Epithelial cell of prostate (primary cell): ENCODE measurements at regions not wholly inside any gene's neighbourhood (a gene's known extent, or its start where the extent isn't known, plus 50 kb on each side); places are given as distances from the start of the nearest gene placed in this dataset.

ENCODE experiments used
- DNase-seq: peaks from one replicate; pipeline ENCODE4 v3.0.0-alpha.2; 2011; ENCODE audit warnings: low read depth, low spot score
- H3K27ac ChIP-seq: fragments of 450-650 bp; 2 replicates; pipeline ENCODE4 v1.5.1; 2017; ENCODE audit warnings: mild to moderate bottlenecking

DNA sequence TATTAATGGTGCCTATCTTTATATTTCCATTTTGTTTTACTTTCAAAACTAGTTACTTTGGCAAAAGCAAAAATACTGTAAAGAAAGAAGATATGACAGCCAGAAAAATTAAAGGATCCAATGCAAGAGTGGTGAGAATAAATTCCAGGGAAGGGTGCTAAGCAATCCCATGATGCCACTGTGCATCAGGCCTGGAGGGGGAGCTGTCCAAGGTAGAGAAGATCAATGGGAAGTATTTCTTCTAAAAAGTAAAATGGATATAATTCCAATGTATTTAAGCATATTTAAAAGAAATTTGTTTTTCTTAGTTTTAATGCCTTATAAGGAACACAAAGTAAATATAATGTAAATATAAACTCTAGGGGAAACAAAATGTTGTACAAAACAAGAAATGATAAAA, 1382.2 kb upstream of the B3GALT2 start:
- DNase-seq = no peak
- no peak overlapping the region for H3K27ac ChIP-seq

DNA sequence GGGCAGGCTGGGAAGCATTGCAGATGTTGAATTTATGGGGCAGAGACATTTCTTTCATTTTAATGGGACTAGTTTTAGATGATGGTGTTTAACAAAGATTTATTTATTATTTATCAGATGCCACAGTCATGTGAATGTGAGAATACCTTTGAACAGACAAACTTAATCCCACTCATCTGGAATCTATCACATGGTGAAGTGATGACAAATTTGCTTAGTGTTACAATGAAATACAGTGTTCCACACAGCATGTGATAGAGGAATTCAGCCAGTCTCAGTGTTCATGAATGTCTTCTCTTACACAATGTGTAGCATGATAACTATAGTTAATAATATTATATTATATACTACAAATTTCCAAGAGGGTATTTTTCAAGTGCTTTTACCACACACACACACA, 1361.7 kb upstream of the B3GALT2 start:
- H3K27ac ChIP-seq = no peak overlapping the region
- DNase-seq = no peak

DNA sequence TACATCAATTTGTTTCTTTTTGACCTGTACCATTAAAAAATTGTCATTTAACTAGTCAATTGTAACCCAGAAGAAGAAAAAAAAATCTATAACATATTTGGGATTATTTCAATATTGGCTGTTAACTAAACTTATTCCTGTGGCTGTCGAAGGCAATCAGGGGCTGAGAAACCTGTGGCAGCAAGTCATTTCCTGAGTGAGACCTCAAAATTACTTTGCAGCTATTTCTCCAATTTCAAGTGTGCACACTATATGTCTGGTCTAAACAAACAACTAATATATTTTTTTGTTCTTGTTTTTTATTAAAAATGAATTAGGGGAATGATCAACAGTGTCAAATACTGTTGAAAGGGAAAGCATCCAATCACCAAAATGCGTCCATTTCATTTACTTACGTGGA, 1357.6 kb upstream of the B3GALT2 start:
- DNase-seq = no peak
- H3K27ac ChIP-seq = no peak overlapping the region

DNA sequence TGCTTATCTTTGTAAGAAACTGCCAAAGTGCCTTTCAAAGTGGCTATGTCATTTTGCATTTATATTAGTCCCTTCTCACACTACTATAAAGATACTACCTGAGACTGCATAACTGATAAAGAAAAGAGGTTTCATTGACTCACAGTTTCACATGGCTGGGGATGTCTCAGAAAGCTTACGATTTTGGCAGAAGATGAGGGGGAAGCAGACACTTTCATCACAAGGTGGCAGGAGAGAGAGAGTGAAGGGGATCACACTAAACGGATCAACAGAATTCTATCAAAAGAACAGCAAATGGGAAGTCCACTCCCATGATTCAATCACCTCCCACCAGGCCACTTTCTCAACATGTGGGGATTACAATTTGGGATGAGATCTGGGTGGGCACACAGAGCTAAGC, 1352.0 kb upstream of the B3GALT2 start:
- H3K27ac ChIP-seq = no peak overlapping the region
- no peak for DNase-seq

DNA sequence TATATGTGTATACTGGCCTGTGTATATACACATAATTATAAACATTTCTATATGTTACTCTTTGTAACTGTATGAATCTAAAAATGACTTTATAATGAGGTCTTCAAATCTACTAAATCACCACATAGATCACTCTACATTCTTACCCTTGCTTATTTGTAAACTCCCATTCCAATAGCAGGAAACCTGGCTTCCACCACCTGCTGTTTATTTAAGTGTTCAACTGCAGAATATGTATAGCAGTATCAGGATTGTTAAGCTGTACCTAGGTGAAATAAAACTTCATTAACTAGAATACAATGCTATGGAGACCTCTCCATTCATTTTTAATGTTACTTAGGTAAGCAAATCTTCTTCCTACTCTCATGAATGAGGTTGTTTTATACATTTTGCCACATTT, 1351.1 kb upstream of the B3GALT2 start:
- no peak for DNase-seq
- no peak overlapping the region for H3K27ac ChIP-seq

DNA sequence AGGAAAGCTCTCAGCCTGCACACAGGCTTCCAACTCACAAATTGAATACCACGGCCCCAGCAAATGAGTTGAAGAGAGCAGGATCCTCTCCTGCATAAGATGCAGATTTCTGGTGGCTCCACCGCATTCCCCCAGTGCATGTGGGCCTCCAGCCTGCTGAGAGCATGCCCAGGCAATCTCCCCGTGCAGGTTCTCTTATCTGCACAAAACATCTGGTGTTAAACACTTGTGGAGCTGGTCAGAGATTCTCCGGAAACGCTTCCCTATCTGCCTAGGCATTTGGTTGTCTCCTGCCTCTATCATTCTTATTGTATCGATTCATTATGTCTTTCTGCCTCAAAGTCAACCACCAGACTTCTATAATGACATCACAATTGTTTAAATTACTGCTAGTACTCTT, 1349.0 kb upstream of the B3GALT2 start:
- H3K27ac ChIP-seq = no peak overlapping the region
- DNase-seq = peak; percentile 6

DNA sequence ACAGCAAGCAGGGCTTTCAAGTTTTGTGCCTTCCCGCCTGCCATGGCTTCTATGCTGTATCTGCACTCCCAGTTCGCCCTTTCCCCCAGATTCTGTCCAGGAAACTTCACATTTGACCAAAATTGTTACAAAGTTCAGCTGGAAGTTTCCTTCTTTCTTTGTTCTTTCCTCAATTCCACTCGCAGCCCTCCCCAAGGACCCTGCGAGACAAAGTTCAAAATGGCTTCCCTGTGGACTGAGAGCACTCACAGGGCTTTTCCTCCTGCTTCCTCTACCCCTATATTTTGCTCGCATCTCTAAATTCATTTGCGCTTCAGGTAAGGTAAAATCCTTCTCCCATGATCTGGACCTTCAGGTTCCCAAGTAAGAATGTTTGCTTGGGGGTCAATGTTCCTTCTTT, 1348.4 kb upstream of the B3GALT2 start:
- DNase-seq = no peak

DNA sequence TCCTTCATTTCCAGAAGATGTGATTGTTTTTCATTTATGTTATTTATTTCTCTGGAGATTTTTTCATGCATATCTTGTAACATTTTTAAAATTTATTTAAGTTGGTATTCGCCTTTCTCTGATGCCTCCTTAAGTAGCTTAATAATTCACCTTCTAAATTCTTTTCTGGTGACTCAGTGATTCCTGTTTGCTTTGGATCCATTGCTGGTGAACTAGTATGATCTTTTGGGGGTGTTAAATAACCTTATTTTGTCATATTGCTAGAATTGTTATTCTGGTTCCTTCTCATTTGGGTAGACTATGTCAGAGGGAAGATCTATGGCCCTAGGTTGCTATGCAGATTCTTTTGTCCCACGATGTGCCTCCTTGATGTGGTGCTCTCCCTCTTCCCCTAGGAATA, 1347.2 kb upstream of the B3GALT2 start:
- H3K27ac ChIP-seq = no peak overlapping the region
- DNase-seq = no peak

More for the DNA sequence above, 1348.4 kb upstream of the B3GALT2 start:
- no peak overlapping the region for H3K27ac ChIP-seq

DNA sequence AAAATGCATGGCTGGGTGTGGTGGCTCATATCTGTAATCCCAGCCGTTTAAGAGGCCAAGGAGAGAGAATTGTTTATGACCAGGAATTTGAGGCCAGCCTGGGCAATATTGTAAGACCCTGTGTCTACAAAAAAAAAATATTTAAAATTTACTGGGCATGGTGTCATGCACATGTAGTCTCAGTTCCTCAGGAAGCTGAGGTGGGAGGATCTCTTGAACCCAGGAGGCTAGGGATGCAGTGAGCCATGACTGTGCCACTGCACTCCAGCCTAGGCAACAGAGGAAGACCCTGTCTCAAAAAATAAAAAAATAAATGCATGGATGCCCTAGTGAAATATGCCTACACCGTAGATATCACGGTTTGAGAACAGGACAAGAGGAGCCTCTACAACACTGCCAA, 1331.2 kb upstream of the B3GALT2 start:
- H3K27ac ChIP-seq = no peak overlapping the region

DNA sequence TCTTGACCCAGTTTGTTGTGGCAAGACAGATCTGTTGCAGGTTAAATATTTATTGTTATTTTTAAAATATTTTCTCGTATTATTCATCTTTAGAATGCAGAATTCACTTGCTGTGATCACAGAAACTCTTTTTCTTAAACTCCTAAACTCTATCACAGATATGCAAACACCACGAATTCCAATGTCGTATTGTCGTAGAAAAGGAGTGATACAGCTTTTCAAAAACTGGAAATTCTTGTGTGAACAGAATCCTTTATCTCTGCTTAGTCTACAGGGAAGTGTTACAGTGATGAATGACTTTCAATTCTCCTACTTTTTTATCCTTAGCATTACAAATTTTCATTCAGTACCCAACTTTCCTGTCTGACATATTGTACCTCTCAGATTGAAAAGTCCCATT, 1329.5 kb upstream of the B3GALT2 start:
- no peak for DNase-seq

More for the DNA sequence above, 1331.2 kb upstream of the B3GALT2 start:
- no peak for DNase-seq

DNA sequence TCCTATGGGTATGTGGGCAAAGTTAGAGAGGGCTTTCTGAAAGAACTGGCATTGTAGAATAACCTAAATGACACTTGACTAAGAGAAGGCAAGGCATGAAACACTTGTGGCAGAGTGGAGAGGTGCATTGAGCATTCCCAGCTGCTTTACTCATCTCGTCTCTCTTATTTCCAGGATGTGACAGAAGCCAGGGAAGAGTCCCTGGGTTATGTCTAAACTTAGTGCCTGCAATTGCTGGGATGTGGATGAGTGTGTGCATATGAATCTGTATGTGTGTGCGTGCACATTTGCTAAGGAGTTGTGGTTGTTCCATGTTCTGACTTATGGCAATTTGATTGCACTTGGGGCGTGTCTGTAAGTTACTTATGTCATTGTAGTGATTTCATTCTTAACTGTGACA, 1326.5 kb upstream of the B3GALT2 start:
- H3K27ac ChIP-seq = no peak overlapping the region
- no peak for DNase-seq

More for the DNA sequence above, 1329.5 kb upstream of the B3GALT2 start:
- no peak overlapping the region for H3K27ac ChIP-seq

DNA sequence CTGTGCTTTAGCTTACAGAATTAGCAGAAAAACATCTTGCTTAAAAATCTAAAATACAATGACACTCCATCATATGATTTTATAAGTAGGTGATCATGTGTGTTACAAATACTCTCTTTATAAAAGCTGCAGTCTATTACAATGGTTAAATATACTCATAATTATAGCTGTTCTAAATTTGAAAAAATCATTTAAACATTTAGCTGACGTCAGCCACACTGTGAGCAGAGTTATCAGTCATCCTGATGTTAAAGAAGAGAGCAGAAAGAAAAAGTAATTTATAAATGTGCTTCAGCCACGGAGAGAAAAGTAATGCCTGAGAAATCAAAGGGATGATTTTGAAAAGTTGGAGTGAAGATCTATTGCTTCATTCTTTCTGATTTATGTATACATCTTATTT, 1325.9 kb upstream of the B3GALT2 start:
- DNase-seq = no peak
- H3K27ac ChIP-seq = no peak overlapping the region

DNA sequence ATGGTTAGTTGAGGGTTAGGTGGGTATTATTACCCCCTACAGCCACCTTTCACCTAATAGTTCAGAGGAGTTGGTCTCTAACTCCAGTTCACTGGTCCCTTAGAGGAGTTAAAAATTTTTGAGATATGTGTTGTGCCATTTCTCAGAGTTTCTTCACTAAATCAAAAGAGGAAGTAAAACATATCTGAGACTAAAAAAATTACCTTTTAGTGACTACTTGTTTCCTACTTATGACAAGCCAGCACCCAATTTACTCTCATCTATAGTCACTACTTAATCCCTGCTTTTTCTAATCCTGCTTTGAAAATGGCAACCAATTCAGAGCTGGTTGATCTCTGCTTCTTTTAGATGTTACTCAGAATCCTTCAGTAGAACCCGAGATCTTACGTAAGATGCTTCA, 1316.8 kb upstream of the B3GALT2 start:
- H3K27ac ChIP-seq = no peak overlapping the region
- DNase-seq = no peak

DNA sequence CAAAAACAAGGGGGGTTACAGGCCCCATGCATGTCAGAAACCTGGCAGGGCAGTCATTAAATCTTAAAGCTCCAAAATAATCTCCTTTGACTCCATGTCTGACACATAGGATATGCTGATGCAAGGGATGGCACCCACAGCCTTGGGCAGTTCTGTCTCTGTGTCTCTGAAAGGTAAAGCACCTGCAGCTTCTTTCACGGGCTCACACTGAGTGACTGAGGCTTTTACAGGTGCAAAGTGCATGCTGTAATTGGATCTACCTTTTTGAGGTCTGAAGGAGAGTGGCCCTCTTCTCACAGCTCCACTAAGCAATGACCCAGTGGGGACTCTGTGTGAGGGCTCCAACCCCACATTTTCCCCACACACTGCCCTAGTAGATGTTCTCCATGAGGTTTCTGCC, 1309.0 kb upstream of the B3GALT2 start:
- no peak for DNase-seq
- no peak overlapping the region for H3K27ac ChIP-seq

DNA sequence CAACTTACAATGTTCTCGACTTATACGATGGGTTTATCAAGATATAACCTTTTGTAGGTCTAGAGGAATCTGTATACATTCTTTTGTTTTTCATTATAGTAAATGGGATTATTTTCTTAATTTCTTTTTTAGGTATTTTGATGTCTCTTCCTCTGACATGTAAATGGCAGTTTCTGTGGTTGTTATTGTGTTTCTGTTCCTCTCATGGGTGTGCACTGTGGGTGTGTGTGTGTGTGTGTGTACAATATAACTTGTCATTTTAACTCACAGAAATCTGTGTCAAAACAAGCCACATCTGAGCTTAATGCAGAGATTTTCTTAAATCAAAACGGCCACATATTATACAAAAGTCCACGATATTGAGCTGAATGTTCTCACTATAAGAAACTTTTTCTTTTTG, 1300.8 kb upstream of the B3GALT2 start:
- DNase-seq = no peak
- H3K27ac ChIP-seq = no peak overlapping the region

DNA sequence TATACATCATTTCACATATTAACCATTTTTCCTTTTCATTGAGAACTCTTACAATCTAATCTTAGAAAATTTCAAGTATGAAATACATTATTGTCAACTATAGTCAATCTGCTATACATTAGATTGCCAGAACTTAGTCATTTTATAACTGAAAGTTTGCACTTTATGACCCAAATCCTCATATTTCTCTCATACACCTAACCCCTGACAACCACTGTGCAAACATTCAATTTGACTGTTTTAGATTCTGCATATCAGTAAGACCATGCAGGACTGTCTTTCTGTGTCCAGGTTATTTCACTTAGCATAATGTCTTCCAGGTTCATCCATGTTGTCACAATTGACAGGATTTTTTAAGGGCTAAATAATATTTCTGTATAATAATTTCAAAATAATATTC, 1299.0 kb upstream of the B3GALT2 start:
- no peak overlapping the region for H3K27ac ChIP-seq
- no peak for DNase-seq

DNA sequence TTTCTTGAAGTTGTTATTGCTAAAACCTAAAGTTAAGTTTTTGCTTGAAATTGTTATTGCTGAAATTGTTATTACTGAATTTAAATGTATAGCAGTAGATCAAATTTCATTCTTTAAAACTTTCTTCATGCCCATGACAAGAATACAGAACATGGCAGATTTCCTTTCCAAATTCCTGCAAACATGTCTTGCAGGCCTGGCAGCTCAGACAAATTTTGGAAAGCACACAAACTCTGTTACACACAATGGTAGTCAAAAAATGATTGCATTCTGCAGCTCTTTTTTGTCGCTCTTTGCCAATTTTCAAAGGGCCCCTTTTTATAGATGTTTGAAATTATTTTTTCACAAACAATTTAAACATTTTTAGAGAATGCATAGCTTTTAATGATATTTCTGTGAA, 1292.3 kb upstream of the B3GALT2 start:
- H3K27ac ChIP-seq = no peak overlapping the region
- no peak for DNase-seq

DNA sequence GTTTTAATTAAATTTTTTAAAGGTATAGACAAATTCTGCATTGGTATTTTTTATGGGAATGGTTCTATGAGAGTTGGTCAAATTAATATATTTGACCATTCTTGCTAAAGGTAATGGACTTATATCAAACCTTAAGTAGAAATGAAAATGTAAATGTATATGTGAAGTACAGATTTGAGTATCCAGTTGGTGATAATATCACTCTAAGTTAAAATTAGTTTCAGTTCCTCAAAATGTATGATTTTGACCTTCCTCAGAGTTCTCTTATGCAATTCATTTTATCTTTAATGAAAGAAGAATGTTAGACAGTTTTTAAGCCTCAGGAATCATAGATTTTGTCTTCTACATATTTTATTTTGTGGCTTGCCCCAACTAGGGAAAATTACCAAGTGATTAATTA, 1291.5 kb upstream of the B3GALT2 start:
- no peak for DNase-seq
- no peak overlapping the region for H3K27ac ChIP-seq

DNA sequence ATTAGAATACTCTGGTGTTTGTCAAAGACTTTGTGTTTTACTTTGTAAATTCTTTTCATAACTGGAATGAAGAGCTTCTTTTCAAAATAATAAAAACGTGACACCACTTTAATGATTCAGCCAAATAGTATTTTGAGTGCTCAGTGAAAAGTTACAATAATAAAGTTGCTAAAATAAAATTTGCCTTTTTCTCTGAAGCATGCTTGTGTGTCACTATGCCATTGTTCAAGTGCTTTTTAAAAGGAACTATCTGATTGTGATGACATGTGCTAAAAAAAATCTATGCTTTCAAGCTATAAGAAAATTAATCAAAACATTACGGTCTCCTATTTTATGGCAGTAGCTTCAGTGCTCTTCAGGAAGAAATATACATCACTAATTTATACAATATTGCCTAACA, 1290.5 kb upstream of the B3GALT2 start:
- H3K27ac ChIP-seq = no peak overlapping the region
- DNase-seq = no peak

DNA sequence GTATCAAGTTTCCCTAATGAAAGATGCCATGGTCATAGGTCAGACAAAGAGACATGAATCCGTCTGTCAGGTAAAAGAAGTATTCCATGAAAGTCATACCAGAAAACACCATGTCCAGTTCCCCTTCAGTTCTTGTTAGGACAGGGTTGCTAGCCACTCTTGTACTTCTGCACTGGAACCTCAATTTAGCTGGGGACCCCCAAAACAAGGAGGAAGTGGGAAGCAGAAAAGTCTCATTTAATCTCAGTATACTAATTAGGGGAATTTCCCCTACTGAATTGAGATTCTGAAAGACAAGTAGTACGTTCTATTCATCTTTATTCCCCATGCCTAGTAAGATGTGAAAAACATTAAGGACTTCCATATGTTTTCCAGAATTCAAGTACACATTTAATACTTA, 1289.9 kb upstream of the B3GALT2 start:
- no peak for DNase-seq
- H3K27ac ChIP-seq = no peak overlapping the region

DNA sequence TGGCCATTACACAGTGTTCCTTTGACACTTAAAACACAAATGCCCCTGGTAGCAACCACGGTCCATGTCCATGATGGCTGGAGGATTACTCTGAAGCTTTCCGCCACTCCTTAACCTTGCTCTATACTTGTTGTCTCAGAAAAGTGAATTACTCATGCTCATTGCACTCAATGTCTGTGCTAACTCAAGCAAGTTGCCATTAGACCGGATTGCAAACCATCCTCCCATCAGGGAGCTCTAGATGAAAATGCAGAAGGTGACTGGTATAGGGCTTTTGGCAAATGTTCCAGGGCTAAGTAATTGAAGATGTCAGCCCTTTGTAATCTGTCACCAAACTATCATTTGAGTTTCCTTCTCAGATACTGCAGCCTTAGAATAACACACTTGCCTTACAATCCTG, 1288.3 kb upstream of the B3GALT2 start:
- no peak overlapping the region for H3K27ac ChIP-seq
- DNase-seq = no peak

DNA sequence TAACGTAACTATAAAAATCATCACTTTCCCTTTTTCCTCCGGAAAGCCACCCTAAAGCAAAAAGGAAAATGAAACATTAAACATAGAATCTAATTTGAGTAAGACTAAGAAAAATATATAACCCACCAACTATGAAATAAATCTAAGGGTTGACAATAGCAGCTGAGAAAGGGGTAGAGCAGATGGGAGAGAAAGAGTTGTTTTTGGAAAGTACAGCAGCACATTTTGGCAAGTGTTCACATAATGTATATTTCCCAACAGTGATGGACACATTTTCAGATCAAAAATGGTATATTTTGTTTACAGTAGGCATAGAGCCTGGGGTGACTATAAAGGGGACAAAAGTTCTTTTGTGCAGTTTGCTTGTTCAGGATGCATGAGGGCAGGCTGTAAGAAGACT, 1287.4 kb upstream of the B3GALT2 start:
- no peak for DNase-seq
- H3K27ac ChIP-seq = no peak overlapping the region

DNA sequence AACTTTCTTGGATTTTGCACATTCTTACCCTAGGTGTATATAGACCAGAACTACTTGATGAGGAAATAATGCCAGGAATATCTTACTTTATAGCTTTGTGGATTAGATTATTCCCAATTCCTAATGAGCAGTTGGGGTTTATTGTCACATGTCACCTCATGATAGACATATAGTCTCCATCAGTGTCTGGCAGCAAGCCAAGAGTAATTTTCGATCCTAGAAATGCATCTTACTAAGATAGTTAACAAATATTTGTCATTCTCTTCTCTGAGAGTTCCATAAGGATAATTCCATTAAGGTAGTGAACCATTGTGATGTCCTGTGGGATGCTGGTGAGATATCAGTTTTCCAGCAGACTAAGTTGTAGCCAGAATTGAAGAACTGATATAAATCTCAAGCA, 1282.9 kb upstream of the B3GALT2 start:
- no peak for DNase-seq
- H3K27ac ChIP-seq = no peak overlapping the region
